ENCODE measurements at regions not wholly inside any gene's neighbourhood (a gene's known extent, or its start where the extent isn't known, plus 50 kb on each side); places are given as distances from the start of the nearest gene placed in this dataset.
"Not testable (repeated sequence)": the region's sequence is repeated elsewhere in the genome, so short reads cannot be mapped to it uniquely, and the experiment has no call there.

- H3K9ac ChIP-seq (ENCODE audit: control insufficient read depth, insufficient read depth, low read length); H4K20me1 ChIP-seq (ENCODE audit: control insufficient read depth, insufficient read depth); H3K79me2 ChIP-seq (ENCODE audit: control insufficient read depth, insufficient read depth, low read length); H3K27ac ChIP-seq (ENCODE audit: control insufficient read depth, insufficient read depth); H3K27me3 ChIP-seq (replicated peaks in 1 of 2; ENCODE audit: control insufficient read depth in 2 of 2, insufficient read depth in 2 of 2, low read length in 1 of 2); H3K9me3 ChIP-seq (replicated peaks; ENCODE audit: control insufficient read depth, insufficient read depth, low read length); RAD21 ChIA-PET (ENCODE audit: unreplicated experiment); H2AFZ ChIP-seq (ENCODE audit: control insufficient read depth, low read depth, low read length); intact Hi-C loops (cut with micrococcal nuclease; ENCODE audit: unreplicated experiment); DNase-seq (ENCODE audit: low read depth, low spot score); ATAC-seq; H3K4me1 ChIP-seq (ENCODE audit: control insufficient read depth, insufficient read depth, low read length); in situ Hi-C loops (cut with MboI); H3K36me3 ChIP-seq (ENCODE audit: control insufficient read depth in 2 of 2, insufficient read depth in 2 of 2, low read length in 1 of 2); FAIRE-seq; H3K4me3 ChIP-seq; H3K4me2 ChIP-seq (ENCODE audit: control insufficient read depth, insufficient read depth); CTCF ChIA-PET; BruUV-seq (replicated peaks); POLR2A ChIA-PET: not testable (repeated sequence)
- 32% methylated on average over 5 of the region's 5 CpGs for WGBS (ENCODE audit: insufficient coverage, insufficient replicate concordance, low lambda C conversion rate, missing lambda C conversion rate)
- SMC1A ChIA-PET (ENCODE audit: uncharacterized antibody, unreplicated experiment): interaction anchor here (0.6 kb wide), 1 partner anchor 67 kb away, joined by 4 read pairs; no protein-coding TSS in a partner anchor
Observed at GRCh38 chr17:20873688-20874328, 169.0 kb downstream of the USP22 start.

DNA sequence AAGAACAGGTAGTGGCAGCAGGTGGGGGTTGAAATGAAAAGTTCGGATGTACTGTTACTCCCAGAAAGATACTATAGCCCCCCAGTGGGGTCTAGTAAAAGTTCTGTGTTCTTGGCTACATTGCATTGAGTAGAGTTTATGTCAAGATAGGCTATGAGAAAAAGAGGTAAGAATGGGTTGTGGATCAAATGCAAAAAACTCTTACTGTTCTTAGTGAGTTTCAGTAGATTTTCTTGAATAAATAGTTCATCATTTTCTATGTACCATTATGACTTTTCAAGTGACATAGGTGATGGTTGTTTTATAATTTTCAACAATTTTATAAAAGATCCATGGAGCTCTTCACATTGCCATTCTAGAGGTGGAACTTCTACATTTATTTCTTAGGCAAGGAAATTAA, 165.4 kb downstream of the USP22 start:
- RAD21 ChIA-PET (ENCODE audit: unreplicated experiment); H3K36me3 ChIP-seq (ENCODE audit: control insufficient read depth in 2 of 2, insufficient read depth in 2 of 2, low read length in 1 of 2); DNase-seq (ENCODE audit: low read depth, low spot score); BruUV-seq (replicated peaks); FAIRE-seq; H3K9me3 ChIP-seq (replicated peaks; ENCODE audit: control insufficient read depth, insufficient read depth, low read length); H3K27ac ChIP-seq (ENCODE audit: control insufficient read depth, insufficient read depth); H3K4me1 ChIP-seq (ENCODE audit: control insufficient read depth, insufficient read depth, low read length); ATAC-seq; H3K27me3 ChIP-seq (replicated peaks in 1 of 2; ENCODE audit: control insufficient read depth in 2 of 2, insufficient read depth in 2 of 2, low read length in 1 of 2); H2AFZ ChIP-seq (ENCODE audit: control insufficient read depth, low read depth, low read length); H3K79me2 ChIP-seq (ENCODE audit: control insufficient read depth, insufficient read depth, low read length); SMC1A ChIA-PET (ENCODE audit: uncharacterized antibody, unreplicated experiment); CTCF ChIA-PET; POLR2A ChIA-PET; H3K4me2 ChIP-seq (ENCODE audit: control insufficient read depth, insufficient read depth); H3K9ac ChIP-seq (ENCODE audit: control insufficient read depth, insufficient read depth, low read length); intact Hi-C loops (cut with micrococcal nuclease; ENCODE audit: unreplicated experiment); H3K4me3 ChIP-seq; in situ Hi-C loops (cut with MboI); H4K20me1 ChIP-seq (ENCODE audit: control insufficient read depth, insufficient read depth): not testable (repeated sequence)
- WGBS (ENCODE audit: insufficient coverage, insufficient replicate concordance, low lambda C conversion rate, missing lambda C conversion rate): 6% methylated on average over 1 of the region's 1 CpG

All from GM12878 (cell line).